ENCODE measurements at regions not wholly inside any gene's neighbourhood (a gene's known extent, or its start where the extent isn't known, plus 50 kb on each side); places are given as distances from the start of the nearest gene placed in this dataset.
A peak's percentile ranks its signal among the peaks of the same experiment; 100 is the strongest.

DNA sequence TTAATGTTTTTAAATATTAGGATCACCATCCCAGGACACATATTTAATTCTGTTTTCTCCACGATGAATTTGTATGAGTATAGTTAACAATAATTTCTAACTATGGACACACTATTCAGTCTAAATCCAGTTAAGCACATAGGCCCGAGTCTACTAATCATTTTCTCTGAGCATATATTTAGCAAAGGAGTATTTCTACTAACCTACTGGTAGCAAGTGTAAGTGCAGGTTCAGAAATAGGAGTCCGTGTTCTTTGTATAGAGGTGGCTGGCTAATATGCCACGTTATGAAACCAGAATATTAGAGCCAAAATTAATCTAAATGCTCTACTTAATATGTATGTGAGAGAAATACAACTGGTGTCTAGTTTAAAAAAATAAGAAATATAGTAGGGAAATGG, 416.6 kb upstream of the NXPH2 start:
- TF ChIP-seq, protein P1, sequence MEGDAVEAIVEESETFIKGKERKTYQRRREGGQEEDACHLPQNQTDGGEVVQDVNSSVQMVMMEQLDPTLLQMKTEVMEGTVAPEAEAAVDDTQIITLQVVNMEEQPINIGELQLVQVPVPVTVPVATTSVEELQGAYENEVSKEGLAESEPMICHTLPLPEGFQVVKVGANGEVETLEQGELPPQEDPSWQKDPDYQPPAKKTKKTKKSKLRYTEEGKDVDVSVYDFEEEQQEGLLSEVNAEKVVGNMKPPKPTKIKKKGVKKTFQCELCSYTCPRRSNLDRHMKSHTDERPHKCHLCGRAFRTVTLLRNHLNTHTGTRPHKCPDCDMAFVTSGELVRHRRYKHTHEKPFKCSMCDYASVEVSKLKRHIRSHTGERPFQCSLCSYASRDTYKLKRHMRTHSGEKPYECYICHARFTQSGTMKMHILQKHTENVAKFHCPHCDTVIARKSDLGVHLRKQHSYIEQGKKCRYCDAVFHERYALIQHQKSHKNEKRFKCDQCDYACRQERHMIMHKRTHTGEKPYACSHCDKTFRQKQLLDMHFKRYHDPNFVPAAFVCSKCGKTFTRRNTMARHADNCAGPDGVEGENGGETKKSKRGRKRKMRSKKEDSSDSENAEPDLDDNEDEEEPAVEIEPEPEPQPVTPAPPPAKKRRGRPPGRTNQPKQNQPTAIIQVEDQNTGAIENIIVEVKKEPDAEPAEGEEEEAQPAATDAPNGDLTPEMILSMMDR (IDR thresholded peaks at IDR 0.05), result peak in 1 of 3 experiments; percentile 9
- TF ChIP-seq POLR2A (IDR thresholded peaks at IDR 0.05), result no peak

Data from testis (tissue), 2 donors.